ENCODE measurements at regions not wholly inside any gene's neighbourhood (a gene's known extent, or its start where the extent isn't known, plus 50 kb on each side); places are given as distances from the start of the nearest gene placed in this dataset.
"Not testable (repeated sequence)": the region's sequence is repeated elsewhere in the genome, so short reads cannot be mapped to it uniquely, and the experiment has no call there.

DNA sequence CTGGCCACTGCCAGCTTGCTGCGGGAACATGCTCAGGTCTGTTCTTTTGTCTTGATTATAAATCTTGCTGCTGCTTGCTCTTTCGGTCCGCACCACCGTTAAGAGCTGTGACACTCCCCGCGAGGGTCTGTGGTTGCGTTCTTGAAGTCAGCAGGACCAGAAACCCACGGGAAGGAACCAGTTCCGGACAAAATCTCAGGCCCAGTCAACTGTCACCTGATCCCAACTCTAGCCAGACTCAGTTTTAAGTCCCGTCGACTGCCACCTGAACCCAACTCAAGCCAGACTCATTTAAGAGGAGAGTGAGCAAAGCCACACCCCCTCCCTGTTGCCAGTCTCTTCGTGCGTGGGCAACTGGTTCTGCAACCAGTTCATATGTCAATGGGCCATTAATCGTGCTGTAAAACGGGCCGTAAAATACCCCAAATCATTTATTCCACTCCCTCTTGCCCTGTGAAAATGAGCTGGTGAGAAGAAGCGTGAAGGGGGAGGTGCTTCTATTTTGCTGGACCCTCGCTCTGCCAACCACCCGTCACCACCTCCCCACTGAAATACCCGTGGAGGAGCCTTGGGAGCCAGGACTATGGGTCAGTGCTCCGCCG is 224.3 kb downstream of the NDUFA10 start:
- H3K27me3 ChIP-seq (replicated peaks; ENCODE audit: control insufficient read depth, insufficient read depth, low read length), result no peaks in the 10 kb centered on the region
- no peak for TF ChIP-seq CTCF (IDR thresholded peaks at IDR 0.05; ENCODE audit: insufficient read depth, low read length, poor library complexity, severe bottlenecking)
- no peak overlapping the region for H3K4me3 ChIP-seq (replicated peaks; ENCODE audit: low read depth, low read length)
- DNase-seq (ENCODE audit: extremely low read depth, insufficient read length), result no peak
- H3K36me3 ChIP-seq (ENCODE audit: control insufficient read depth, insufficient read depth, low read length), result no peaks in the 10 kb centered on the region

DNA sequence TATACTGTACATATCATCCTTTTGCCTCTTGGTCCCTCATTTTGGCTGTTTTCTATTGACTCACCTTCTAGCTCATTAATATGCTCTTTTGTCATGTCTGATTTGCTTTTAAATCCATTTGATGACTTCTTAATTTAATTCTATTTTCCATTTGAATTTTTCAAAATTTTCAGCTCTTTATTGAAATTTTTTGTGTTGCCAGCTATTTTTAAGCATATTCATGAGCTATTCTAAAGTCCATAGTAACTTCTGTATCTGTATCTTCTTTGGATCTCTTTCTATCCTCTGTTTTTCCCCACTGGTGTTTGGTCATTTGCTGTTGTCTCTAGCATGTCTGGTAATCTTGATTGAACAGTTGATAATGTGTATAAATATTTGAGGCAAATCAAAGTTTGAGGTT is 227.8 kb downstream of the NDUFA10 start:
- no peak for TF ChIP-seq CTCF (IDR thresholded peaks at IDR 0.05; ENCODE audit: insufficient read depth, low read length, poor library complexity, severe bottlenecking)
- no peaks in the 10 kb centered on the region; the same call in 1 of the 2 replicates for H3K27me3 ChIP-seq (replicated peaks; ENCODE audit: control insufficient read depth, insufficient read depth, low read length)
- DNase-seq (ENCODE audit: extremely low read depth, insufficient read length), result no peak
- H3K4me3 ChIP-seq (replicated peaks; ENCODE audit: low read depth, low read length), result no peak overlapping the region
- no peaks in the 10 kb centered on the region for H3K36me3 ChIP-seq (ENCODE audit: control insufficient read depth, insufficient read depth, low read length)

DNA sequence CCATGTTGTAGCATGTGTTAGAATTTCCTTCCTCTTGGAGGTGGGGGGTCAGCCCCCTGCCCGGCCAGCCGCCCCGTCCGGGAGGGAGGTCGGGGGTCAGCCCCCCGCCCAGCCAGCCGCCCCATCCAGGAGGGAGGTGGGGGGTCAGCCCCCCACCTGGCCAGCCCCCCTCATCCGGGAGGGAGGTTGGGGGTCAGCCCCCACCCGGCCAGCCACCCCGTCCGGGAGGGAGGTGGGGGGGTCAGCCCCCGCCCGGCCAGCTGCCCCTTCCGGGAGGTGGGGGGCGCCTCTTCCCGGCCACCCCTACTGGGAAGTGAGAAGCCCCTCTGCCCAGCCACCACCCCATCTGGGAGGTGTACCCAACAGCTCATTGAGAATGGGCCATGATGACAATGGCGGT is 229.4 kb downstream of the NDUFA10 start:
- not testable (repeated sequence) for H3K36me3 ChIP-seq (ENCODE audit: control insufficient read depth, insufficient read depth, low read length); DNase-seq (ENCODE audit: extremely low read depth, insufficient read length); H3K4me3 ChIP-seq (replicated peaks; ENCODE audit: low read depth, low read length); H3K27me3 ChIP-seq (replicated peaks; ENCODE audit: control insufficient read depth, insufficient read depth, low read length)

GRCh38 chr2:239793836-239794235 is 231.3 kb downstream of the NDUFA10 start:
- Histone ChIP-seq H3K27me3 (replicated peaks; ENCODE audit: control insufficient read depth, insufficient read depth, low read length) (no peaks in the 10 kb centered on the region; the same call in 1 of the 2 replicates), H3K36me3 (ENCODE audit: control insufficient read depth, insufficient read depth, low read length) (no peaks in the 10 kb centered on the region), H3K4me3 (replicated peaks; ENCODE audit: low read depth, low read length) (no peak overlapping the region)
- DNase-seq (ENCODE audit: extremely low read depth, insufficient read length), result no peak
- no peak for TF ChIP-seq CTCF (IDR thresholded peaks at IDR 0.05; ENCODE audit: insufficient read depth, low read length, poor library complexity, severe bottlenecking)

GRCh38 chr2:239793086-239793485 is 232.1 kb downstream of the NDUFA10 start:
- no peak for TF ChIP-seq CTCF (IDR thresholded peaks at IDR 0.05; ENCODE audit: insufficient read depth, low read length, poor library complexity, severe bottlenecking)
- no peaks in the 10 kb centered on the region for H3K36me3 ChIP-seq (ENCODE audit: control insufficient read depth, insufficient read depth, low read length)
- H3K4me3 ChIP-seq (replicated peaks; ENCODE audit: low read depth, low read length), result no peak overlapping the region
- H3K27me3 ChIP-seq (replicated peaks; ENCODE audit: control insufficient read depth, insufficient read depth, low read length), result no peaks in the 10 kb centered on the region; the same call in 1 of the 2 replicates
- DNase-seq (ENCODE audit: extremely low read depth, insufficient read length), result no peak

DNA sequence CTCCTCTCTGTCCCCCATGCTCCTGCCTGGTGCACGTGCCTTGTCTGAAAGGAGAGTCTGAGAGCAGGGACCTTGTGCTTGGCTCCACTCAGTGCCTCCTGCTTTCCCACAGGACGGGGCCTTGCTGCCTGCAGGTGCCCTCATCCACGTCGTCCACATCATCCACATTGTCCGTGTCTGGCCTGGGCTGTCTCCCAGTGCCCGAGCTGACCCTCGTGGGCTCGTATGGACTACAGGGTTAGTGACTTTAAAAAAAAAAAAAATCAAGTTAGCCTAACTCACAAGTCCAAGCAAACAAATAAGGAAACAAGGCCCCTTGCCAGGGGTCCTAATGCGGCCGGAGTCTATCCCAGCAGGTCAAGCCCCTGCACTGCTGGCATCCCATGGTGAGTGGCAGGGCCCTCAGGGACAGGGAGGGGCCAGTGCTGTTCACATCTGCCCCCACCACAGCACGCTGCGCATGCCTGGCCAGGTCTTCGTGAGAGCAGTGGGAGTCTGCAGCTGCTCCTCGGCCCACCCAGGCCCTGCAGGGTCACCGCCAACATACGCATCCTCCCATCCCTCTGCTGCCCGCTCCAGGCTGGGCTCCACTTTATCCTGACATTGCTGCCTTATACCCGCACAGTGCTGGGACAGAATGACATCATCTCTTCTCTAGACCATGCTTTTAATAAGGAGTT is 232.6 kb downstream of the NDUFA10 start:
- no peaks in the 10 kb centered on the region; the same call in 1 of the 2 replicates for H3K27me3 ChIP-seq (replicated peaks; ENCODE audit: control insufficient read depth, insufficient read depth, low read length)
- TF ChIP-seq CTCF (IDR thresholded peaks at IDR 0.05; ENCODE audit: insufficient read depth, low read length, poor library complexity, severe bottlenecking), result no peak

More for the DNA sequence above, 232.6 kb downstream of the NDUFA10 start:
- DNase-seq (ENCODE audit: extremely low read depth, insufficient read length), result no peak
- no peaks in the 10 kb centered on the region for H3K36me3 ChIP-seq (ENCODE audit: control insufficient read depth, insufficient read depth, low read length)
- no peak overlapping the region for H3K4me3 ChIP-seq (replicated peaks; ENCODE audit: low read depth, low read length)

All from GM06990 (cell line).